ENCODE measurements at regions not wholly inside any gene's neighbourhood (a gene's known extent, or its start where the extent isn't known, plus 50 kb on each side); places are given as distances from the start of the nearest gene placed in this dataset.

- H3K4me3 ChIP-seq (ENCODE audit: control insufficient read depth, low read depth, low read length), result no peak overlapping the region
- no peak for TF ChIP-seq CTCF (conservative IDR thresholded peaks at IDR 0.05; ENCODE audit: control insufficient read depth, insufficient read depth, low read depth, low read length)
- peak; percentile 43 for DNase-seq (ENCODE audit: low read depth)
Measured at GRCh38 chr16:64416216-64417005, 705.5 kb downstream of the CDH11 start.

GRCh38 chr16:64412578-64413280 lies 709.1 kb downstream of the CDH11 start:
- peak; percentile 77 for DNase-seq (ENCODE audit: low read depth)
- H3K4me3 ChIP-seq (ENCODE audit: control insufficient read depth, low read depth, low read length), result no peak overlapping the region
- no peak for TF ChIP-seq CTCF (conservative IDR thresholded peaks at IDR 0.05; ENCODE audit: control insufficient read depth, insufficient read depth, low read depth, low read length)

GRCh38 chr16:64410306-64410705 lies 711.6 kb downstream of the CDH11 start:
- TF ChIP-seq CTCF (conservative IDR thresholded peaks at IDR 0.05; ENCODE audit: control insufficient read depth, insufficient read depth, low read depth, low read length), result no peak
- DNase-seq (ENCODE audit: low read depth), result peak; percentile 61
- no peak overlapping the region for H3K4me3 ChIP-seq (ENCODE audit: control insufficient read depth, low read depth, low read length)

- no peak for TF ChIP-seq CTCF (conservative IDR thresholded peaks at IDR 0.05; ENCODE audit: control insufficient read depth, insufficient read depth, low read depth, low read length)
- DNase-seq (ENCODE audit: low read depth), result peak; percentile 84
- no peak overlapping the region for H3K4me3 ChIP-seq (ENCODE audit: control insufficient read depth, low read depth, low read length)
Measured at GRCh38 chr16:64409783-64410210, 712.1 kb downstream of the CDH11 start.

- no peak overlapping the region for H3K4me3 ChIP-seq (ENCODE audit: control insufficient read depth, low read depth, low read length)
- TF ChIP-seq CTCF (conservative IDR thresholded peaks at IDR 0.05; ENCODE audit: control insufficient read depth, insufficient read depth, low read depth, low read length), result no peak
- no peak for DNase-seq (ENCODE audit: low read depth)
Measured at GRCh38 chr16:64408699-64409098, 713.2 kb downstream of the CDH11 start.

GRCh38 chr16:64406770-64407181 lies 715.1 kb downstream of the CDH11 start:
- no peak for TF ChIP-seq CTCF (conservative IDR thresholded peaks at IDR 0.05; ENCODE audit: control insufficient read depth, insufficient read depth, low read depth, low read length)
- DNase-seq (ENCODE audit: low read depth), result no peak
- H3K4me3 ChIP-seq (ENCODE audit: control insufficient read depth, low read depth, low read length), result no peak overlapping the region
